ENCODE measurements at regions not wholly inside any gene's neighbourhood (a gene's known extent, or its start where the extent isn't known, plus 50 kb on each side); places are given as distances from the start of the nearest gene placed in this dataset.

- no peak for TF ChIP-seq CTCF (IDR thresholded peaks at IDR 0.05; ENCODE audit: unreplicated experiment)
- intact Hi-C loops (cut with micrococcal nuclease; ENCODE audit: unreplicated experiment): no loop called here
- Mint-ChIP-seq H3K36me3 (ENCODE audit: insufficient read depth, unreplicated experiment) (no peaks in the 10 kb centered on the region), H3K27me3 (ENCODE audit: unreplicated experiment) (no peaks in the 10 kb centered on the region), H3K4me1 (ENCODE audit: low read depth, unreplicated experiment) (no peaks in the 10 kb centered on the region), H3K4me3 (ENCODE audit: low read depth, unreplicated experiment) (no peak overlapping the region), H3K9me3 (ENCODE audit: low read depth, unreplicated experiment) (peaks cover 7% of the 10 kb centered on the region), H3K27ac (ENCODE audit: unreplicated experiment) (no peak overlapping the region)
- no peak for DNase-seq
- CTCF ChIA-PET: no interaction called here
- no TSS peak for BruUV-seq (replicated peaks)
Measured at GRCh38 chr4:32261196-32261595, 1541.0 kb downstream of the PCDH7 start.

GRCh38 chr4:32268863-32269262 lies 1548.7 kb downstream of the PCDH7 start:
- intact Hi-C loops (cut with micrococcal nuclease; ENCODE audit: unreplicated experiment): no loop called here
- no peaks in the 10 kb centered on the region for H3K4me1 Mint-ChIP-seq (ENCODE audit: low read depth, unreplicated experiment)
- no peak overlapping the region for H3K27ac Mint-ChIP-seq (ENCODE audit: unreplicated experiment)
- TF ChIP-seq CTCF (IDR thresholded peaks at IDR 0.05; ENCODE audit: unreplicated experiment): no peak
- CTCF ChIA-PET: no interaction called here
- BruUV-seq (replicated peaks): no TSS peak
- H3K27me3 Mint-ChIP-seq (ENCODE audit: unreplicated experiment): no peaks in the 10 kb centered on the region
- no peaks in the 10 kb centered on the region for H3K9me3 Mint-ChIP-seq (ENCODE audit: low read depth, unreplicated experiment)
- no peak overlapping the region for H3K4me3 Mint-ChIP-seq (ENCODE audit: low read depth, unreplicated experiment)
- no peaks in the 10 kb centered on the region for H3K36me3 Mint-ChIP-seq (ENCODE audit: insufficient read depth, unreplicated experiment)
- no peak for DNase-seq

GRCh38 chr4:32290102-32290501 lies 1569.9 kb downstream of the PCDH7 start:
- Mint-ChIP-seq H3K27me3 (ENCODE audit: unreplicated experiment) (no peaks in the 10 kb centered on the region), H3K4me3 (ENCODE audit: low read depth, unreplicated experiment) (no peak overlapping the region), H3K27ac (ENCODE audit: unreplicated experiment) (no peak overlapping the region), H3K4me1 (ENCODE audit: low read depth, unreplicated experiment) (no peaks in the 10 kb centered on the region), H3K9me3 (ENCODE audit: low read depth, unreplicated experiment) (no peaks in the 10 kb centered on the region), H3K36me3 (ENCODE audit: insufficient read depth, unreplicated experiment) (no peaks in the 10 kb centered on the region)
- CTCF ChIA-PET: no interaction called here
- BruUV-seq (replicated peaks): no TSS peak
- intact Hi-C loops (cut with micrococcal nuclease; ENCODE audit: unreplicated experiment): no loop called here
- no peak for DNase-seq
- TF ChIP-seq CTCF (IDR thresholded peaks at IDR 0.05; ENCODE audit: unreplicated experiment): no peak

- H3K4me1 Mint-ChIP-seq (ENCODE audit: low read depth, unreplicated experiment): no peaks in the 10 kb centered on the region
- intact Hi-C loops (cut with micrococcal nuclease; ENCODE audit: unreplicated experiment): no loop called here
- no peak for TF ChIP-seq CTCF (IDR thresholded peaks at IDR 0.05; ENCODE audit: unreplicated experiment)
- H3K27me3 Mint-ChIP-seq (ENCODE audit: unreplicated experiment): no peaks in the 10 kb centered on the region
- peaks cover 13% of the 10 kb centered on the region for H3K9me3 Mint-ChIP-seq (ENCODE audit: low read depth, unreplicated experiment)
- no peaks in the 10 kb centered on the region for H3K36me3 Mint-ChIP-seq (ENCODE audit: insufficient read depth, unreplicated experiment)
- CTCF ChIA-PET: no interaction called here
- DNase-seq: no peak
- H3K27ac Mint-ChIP-seq (ENCODE audit: unreplicated experiment): no peak overlapping the region
- no peak overlapping the region for H3K4me3 Mint-ChIP-seq (ENCODE audit: low read depth, unreplicated experiment)
- no TSS peak for BruUV-seq (replicated peaks)
Measured at GRCh38 chr4:32318926-32319325, 1598.8 kb downstream of the PCDH7 start.

GRCh38 chr4:32321421-32321820 lies 1601.3 kb downstream of the PCDH7 start:
- Mint-ChIP-seq H3K9me3 (ENCODE audit: low read depth, unreplicated experiment) (peaks cover 17% of the 10 kb centered on the region), H3K4me3 (ENCODE audit: low read depth, unreplicated experiment) (no peak overlapping the region), H3K27me3 (ENCODE audit: unreplicated experiment) (no peaks in the 10 kb centered on the region), H3K36me3 (ENCODE audit: insufficient read depth, unreplicated experiment) (no peaks in the 10 kb centered on the region), H3K4me1 (ENCODE audit: low read depth, unreplicated experiment) (no peaks in the 10 kb centered on the region), H3K27ac (ENCODE audit: unreplicated experiment) (no peak overlapping the region)
- no peak for DNase-seq
- intact Hi-C loops (cut with micrococcal nuclease; ENCODE audit: unreplicated experiment): no loop called here
- TF ChIP-seq CTCF (IDR thresholded peaks at IDR 0.05; ENCODE audit: unreplicated experiment): no peak
- CTCF ChIA-PET: no interaction called here
- BruUV-seq (replicated peaks): no TSS peak

Data from Calu3 (cell line).